HCT116 (cell line): ENCODE measurements at regions not wholly inside any gene's neighbourhood (a gene's known extent, or its start where the extent isn't known, plus 50 kb on each side); places are given as distances from the start of the nearest gene placed in this dataset.

Experiments
- FOSL1 ChIP-seq: IDR thresholded peaks from 2 replicates; pipeline ENCODE4 v1.6.1; 2012; ENCODE audit warnings: low read depth
- POLR2A ChIP-seq: IDR thresholded peaks from 2 replicates; pipeline ENCODE4 v1.7.0; 2011; ENCODE audit warnings: borderline replicate concordance; ENCODE audit not compliant: insufficient read depth, insufficient read length; ENCODE audit errors: extremely low read depth
- POLR2AphosphoS5 ChIP-seq: IDR thresholded peaks from 2 replicates; pipeline ENCODE4 v1.6.1; 2011; ENCODE audit warnings: mild to moderate bottlenecking, low read depth, low read length, moderate library complexity
- RAD21 ChIP-seq: IDR thresholded peaks from 2 replicates; pipeline ENCODE4 v1.6.1; 2012; ENCODE audit warnings: low read depth, mild to moderate bottlenecking
- SP1 ChIP-seq: IDR thresholded peaks from 2 replicates; pipeline ENCODE4 v1.6.1; 2012; ENCODE audit warnings: low read depth
- YY1 ChIP-seq: IDR thresholded peaks from 2 replicates; pipeline ENCODE4 v1.6.1; 2011; ENCODE audit warnings: low read length, low read depth, moderate library complexity, mild to moderate bottlenecking; ENCODE audit not compliant: insufficient replicate concordance; ENCODE audit errors: extremely low read depth
- TF ChIP-seq, protein P1 (sequence below), 3 experiments: fragments of 200-600 bp in 1 of 3; sonication (generic) in 1 of 3; IDR thresholded peaks in 2 of 3; conservative IDR thresholded peaks in 1 of 3; 2 replicates each; pipeline ENCODE4 v1.5.1; 2012 to 2017; ENCODE audit warnings: low read depth in 2 of 3, low read length in 2 of 3, antibody characterized with exemption in 1 of 3, borderline replicate concordance in 1 of 3, control low read depth in 1 of 3, mild to moderate bottlenecking in 1 of 3, mixed read lengths in 1 of 3, mixed run types in 1 of 3, moderate library complexity in 1 of 3; ENCODE audit not compliant: insufficient read depth in 1 of 3

DNA sequence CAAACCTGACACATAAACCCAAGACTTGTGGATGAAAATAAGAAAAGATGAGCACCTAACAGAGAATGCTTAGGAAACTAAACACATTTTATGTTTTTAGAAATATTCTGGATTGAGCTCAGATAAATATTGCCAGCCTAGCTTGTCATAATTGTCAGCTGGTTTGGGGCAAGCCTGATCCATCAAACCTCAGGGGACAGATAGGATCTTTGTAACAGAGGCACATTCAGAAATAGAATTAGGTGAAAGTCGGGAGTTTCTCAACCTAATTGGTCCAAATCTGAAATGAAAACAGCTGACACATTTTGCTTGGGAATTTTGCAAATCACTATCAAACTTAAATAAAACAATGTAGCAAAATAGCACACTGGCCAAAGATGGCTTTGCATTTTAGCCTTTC, 503.7 kb downstream of the ANXA1 start:
- TF ChIP-seq, protein P1, sequence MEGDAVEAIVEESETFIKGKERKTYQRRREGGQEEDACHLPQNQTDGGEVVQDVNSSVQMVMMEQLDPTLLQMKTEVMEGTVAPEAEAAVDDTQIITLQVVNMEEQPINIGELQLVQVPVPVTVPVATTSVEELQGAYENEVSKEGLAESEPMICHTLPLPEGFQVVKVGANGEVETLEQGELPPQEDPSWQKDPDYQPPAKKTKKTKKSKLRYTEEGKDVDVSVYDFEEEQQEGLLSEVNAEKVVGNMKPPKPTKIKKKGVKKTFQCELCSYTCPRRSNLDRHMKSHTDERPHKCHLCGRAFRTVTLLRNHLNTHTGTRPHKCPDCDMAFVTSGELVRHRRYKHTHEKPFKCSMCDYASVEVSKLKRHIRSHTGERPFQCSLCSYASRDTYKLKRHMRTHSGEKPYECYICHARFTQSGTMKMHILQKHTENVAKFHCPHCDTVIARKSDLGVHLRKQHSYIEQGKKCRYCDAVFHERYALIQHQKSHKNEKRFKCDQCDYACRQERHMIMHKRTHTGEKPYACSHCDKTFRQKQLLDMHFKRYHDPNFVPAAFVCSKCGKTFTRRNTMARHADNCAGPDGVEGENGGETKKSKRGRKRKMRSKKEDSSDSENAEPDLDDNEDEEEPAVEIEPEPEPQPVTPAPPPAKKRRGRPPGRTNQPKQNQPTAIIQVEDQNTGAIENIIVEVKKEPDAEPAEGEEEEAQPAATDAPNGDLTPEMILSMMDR (IDR thresholded peaks at IDR 0.05 in 2 of 3, conservative IDR thresholded peaks at IDR 0.05 in 1 of 3; ENCODE audit: borderline replicate concordance in 1 of 3, insufficient read depth in 1 of 3, low read depth in 2 of 3, low read length in 2 of 3), result no peak
- TF ChIP-seq POLR2AphosphoS5, result no peak
- no peak for TF ChIP-seq YY1
- no peak for TF ChIP-seq RAD21
- TF ChIP-seq POLR2A, result no peak
- no peak for TF ChIP-seq FOSL1
- TF ChIP-seq SP1, result no peak
